ENCODE measurements at regions not wholly inside any gene's neighbourhood (a gene's known extent, or its start where the extent isn't known, plus 50 kb on each side); places are given as distances from the start of the nearest gene placed in this dataset.

GRCh38 chr6:78462728-78463127, 404.6 kb upstream of the IRAK1BP1 start:
- DNase-seq (ENCODE audit: low read depth in 2 of 2): no peak
- H3K4me3 ChIP-seq (replicated peaks in 1 of 4; ENCODE audit: control extremely low read depth in 1 of 4, insufficient read depth in 1 of 4, low read depth in 3 of 4, low read length in 4 of 4): no peak overlapping the region
- no peak overlapping the region for H3K4me2 ChIP-seq (ENCODE audit: extremely low read depth, insufficient read depth, low read length)
- no peak for TF ChIP-seq EZH2 (IDR thresholded peaks at IDR 0.05; ENCODE audit: low read length, missing control alignments)
- TF ChIP-seq CTCF (conservative IDR thresholded peaks at IDR 0.05 in 1 of 2, IDR thresholded peaks at IDR 0.05 in 1 of 2; ENCODE audit: low read depth in 1 of 2, low read length in 2 of 2): no peak
- H3K27ac ChIP-seq (ENCODE audit: insufficient read depth, low read length): no peak overlapping the region
- H3K9me3 ChIP-seq (ENCODE audit: control insufficient read depth, insufficient read depth, low read depth, low read length): no peaks in the 10 kb centered on the region
- no peaks in the 10 kb centered on the region for H4K20me1 ChIP-seq (ENCODE audit: control insufficient read depth, extremely low read depth, insufficient read depth, low read length)
- H3K27me3 ChIP-seq (ENCODE audit: control insufficient read depth, insufficient read depth, low read length): no peaks in the 10 kb centered on the region
- H3K79me2 ChIP-seq (ENCODE audit: control insufficient read depth, insufficient read depth, low read length): no peaks in the 10 kb centered on the region
- no peaks in the 10 kb centered on the region for H3K4me1 ChIP-seq (ENCODE audit: control insufficient read depth, extremely low read depth, insufficient read depth, low read length)
- no peaks in the 10 kb centered on the region for H3K36me3 ChIP-seq (ENCODE audit: control insufficient read depth, insufficient read depth, low read length)
- H2AFZ ChIP-seq (ENCODE audit: low read length): no peak overlapping the region
- no peak overlapping the region for H3K9ac ChIP-seq (ENCODE audit: insufficient read depth, low read length)

- H3K4me3 ChIP-seq (replicated peaks in 1 of 4; ENCODE audit: control extremely low read depth in 1 of 4, insufficient read depth in 1 of 4, low read depth in 3 of 4, low read length in 4 of 4): no peak overlapping the region
- DNase-seq (ENCODE audit: low read depth in 2 of 2): no peak
- H3K4me2 ChIP-seq (ENCODE audit: extremely low read depth, insufficient read depth, low read length): no peak overlapping the region
- H3K4me1 ChIP-seq (ENCODE audit: control insufficient read depth, extremely low read depth, insufficient read depth, low read length): no peaks in the 10 kb centered on the region
- H2AFZ ChIP-seq (ENCODE audit: low read length): no peak overlapping the region
- H3K27ac ChIP-seq (ENCODE audit: insufficient read depth, low read length): no peak overlapping the region
- TF ChIP-seq EZH2 (IDR thresholded peaks at IDR 0.05; ENCODE audit: low read length, missing control alignments) (no peak), CTCF (conservative IDR thresholded peaks at IDR 0.05 in 1 of 2, IDR thresholded peaks at IDR 0.05 in 1 of 2; ENCODE audit: low read depth in 1 of 2, low read length in 2 of 2) (no peak)
- H3K79me2 ChIP-seq (ENCODE audit: control insufficient read depth, insufficient read depth, low read length): no peaks in the 10 kb centered on the region
- H3K27me3 ChIP-seq (ENCODE audit: control insufficient read depth, insufficient read depth, low read length): no peaks in the 10 kb centered on the region
- no peaks in the 10 kb centered on the region for H3K36me3 ChIP-seq (ENCODE audit: control insufficient read depth, insufficient read depth, low read length)
- H3K9ac ChIP-seq (ENCODE audit: insufficient read depth, low read length): no peak overlapping the region
- no peaks in the 10 kb centered on the region for H4K20me1 ChIP-seq (ENCODE audit: control insufficient read depth, extremely low read depth, insufficient read depth, low read length)
- H3K9me3 ChIP-seq (ENCODE audit: control insufficient read depth, insufficient read depth, low read depth, low read length): no peaks in the 10 kb centered on the region
These were observed 402.2 kb upstream of the IRAK1BP1 start for GRCh38 chr6:78465059-78465634.

GRCh38 chr6:78476561-78476960, 390.8 kb upstream of the IRAK1BP1 start:
- H3K27me3 ChIP-seq (ENCODE audit: control insufficient read depth, insufficient read depth, low read length): no peaks in the 10 kb centered on the region
- H3K27ac ChIP-seq (ENCODE audit: insufficient read depth, low read length): no peak overlapping the region
- no peak overlapping the region for H3K9ac ChIP-seq (ENCODE audit: insufficient read depth, low read length)
- H3K4me1 ChIP-seq (ENCODE audit: control insufficient read depth, extremely low read depth, insufficient read depth, low read length): no peaks in the 10 kb centered on the region
- H3K9me3 ChIP-seq (ENCODE audit: control insufficient read depth, insufficient read depth, low read depth, low read length): no peaks in the 10 kb centered on the region
- no peaks in the 10 kb centered on the region for H3K36me3 ChIP-seq (ENCODE audit: control insufficient read depth, insufficient read depth, low read length)
- no peaks in the 10 kb centered on the region for H4K20me1 ChIP-seq (ENCODE audit: control insufficient read depth, extremely low read depth, insufficient read depth, low read length)
- DNase-seq (ENCODE audit: low read depth in 2 of 2): no peak
- no peak overlapping the region for H3K4me2 ChIP-seq (ENCODE audit: extremely low read depth, insufficient read depth, low read length)
- H3K4me3 ChIP-seq (replicated peaks in 1 of 4; ENCODE audit: control extremely low read depth in 1 of 4, insufficient read depth in 1 of 4, low read depth in 3 of 4, low read length in 4 of 4): no peak overlapping the region
- no peaks in the 10 kb centered on the region for H3K79me2 ChIP-seq (ENCODE audit: control insufficient read depth, insufficient read depth, low read length)
- TF ChIP-seq CTCF (conservative IDR thresholded peaks at IDR 0.05 in 1 of 2, IDR thresholded peaks at IDR 0.05 in 1 of 2; ENCODE audit: low read depth in 1 of 2, low read length in 2 of 2) (no peak), EZH2 (IDR thresholded peaks at IDR 0.05; ENCODE audit: low read length, missing control alignments) (no peak)
- H2AFZ ChIP-seq (ENCODE audit: low read length): no peak overlapping the region

Data from fibroblast of lung (primary cell).